H1 (cell line): ENCODE measurements at regions not wholly inside any gene's neighbourhood (a gene's known extent, or its start where the extent isn't known, plus 50 kb on each side); places are given as distances from the start of the nearest gene placed in this dataset.

Source experiments
- MAFK ChIP-seq: IDR thresholded peaks from 2 replicates; pipeline ENCODE4 v1.6.1; 2012; ENCODE audit warnings: low read depth, mild to moderate bottlenecking, improper control_type of control experiment, low read length
- SIX5 ChIP-seq: IDR thresholded peaks from 2 replicates; pipeline ENCODE4 v1.6.1; 2011; ENCODE audit warnings: mild to moderate bottlenecking, low read depth, low read length

DNA sequence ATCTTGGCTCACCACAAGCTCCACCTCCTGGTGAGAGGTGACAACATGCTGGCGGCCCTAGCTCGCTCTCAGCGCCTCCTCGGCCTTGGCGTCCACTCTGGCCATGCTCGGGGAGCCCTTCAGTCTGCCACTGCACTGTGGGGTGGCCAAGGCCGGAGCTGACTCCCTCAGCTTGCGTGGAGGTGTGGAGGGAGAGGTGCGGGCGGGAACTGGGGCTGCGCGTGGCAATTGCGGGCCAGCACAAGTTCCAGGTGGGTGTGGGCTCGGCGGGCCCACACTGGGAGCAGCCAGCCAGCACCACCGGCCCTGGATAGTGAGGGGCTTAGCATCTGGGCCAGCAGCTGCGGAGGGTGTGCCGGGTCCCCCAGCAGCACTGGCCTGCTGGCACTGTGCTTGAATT is 275.7 kb upstream of the P2RY1 start (continued):
- no peak for TF ChIP-seq SIX5
- TF ChIP-seq MAFK: no peak
- TF ChIP-seq, all 59 proteins: peak for 0
